Neuron (in vitro differentiated cells): ENCODE measurements at regions not wholly inside any gene's neighbourhood (a gene's known extent, or its start where the extent isn't known, plus 50 kb on each side); places are given as distances from the start of the nearest gene placed in this dataset.

ENCODE experiments used
- H2AFZ ChIP-seq: one replicate; pipeline ENCODE4 v1.6.1; 2013; ENCODE audit warnings: low read depth, mild to moderate bottlenecking, inconsistent platforms, low read length, moderate library complexity
- H3K27me3 ChIP-seq: one replicate; pipeline ENCODE4 v1.6.1; 2013; ENCODE audit warnings: low read length; ENCODE audit not compliant: insufficient read depth
- H3K36me3 ChIP-seq: one replicate; pipeline ENCODE4 v1.6.1; 2013; ENCODE audit warnings: low read length; ENCODE audit not compliant: insufficient read depth
- H3K4me1 ChIP-seq: one replicate; pipeline ENCODE4 v1.6.1; 2013; ENCODE audit warnings: low read length; ENCODE audit not compliant: insufficient read depth
- H3K4me3 ChIP-seq: 2 replicates; pipeline ENCODE4 v1.5.1; 2013; ENCODE audit warnings: mild to moderate bottlenecking, low read length, moderate library complexity
- H3K9me3 ChIP-seq: one replicate; pipeline ENCODE4 v1.6.1; 2013; ENCODE audit warnings: low read length

GRCh38 chr17:33464669-33465280 lies 171.7 kb upstream of the ASIC2 start:
- no peaks in the 10 kb centered on the region for H3K27me3 ChIP-seq
- no peaks in the 10 kb centered on the region for H3K36me3 ChIP-seq
- H3K9me3 ChIP-seq = no peaks in the 10 kb centered on the region
- no peak overlapping the region for H3K4me3 ChIP-seq
- no peaks in the 10 kb centered on the region for H3K4me1 ChIP-seq
- no peak overlapping the region for H2AFZ ChIP-seq

GRCh38 chr17:33469421-33469820 lies 176.3 kb upstream of the ASIC2 start:
- no peaks in the 10 kb centered on the region for H3K27me3 ChIP-seq
- no peaks in the 10 kb centered on the region for H3K4me1 ChIP-seq
- no peaks in the 10 kb centered on the region for H3K36me3 ChIP-seq
- H2AFZ ChIP-seq = no peak overlapping the region
- no peaks in the 10 kb centered on the region for H3K9me3 ChIP-seq
- no peak overlapping the region for H3K4me3 ChIP-seq

GRCh38 chr17:33469911-33470310 lies 176.8 kb upstream of the ASIC2 start:
- Histone ChIP-seq H2AFZ (no peak overlapping the region), H3K36me3 (no peaks in the 10 kb centered on the region), H3K4me3 (no peak overlapping the region), H3K9me3 (no peaks in the 10 kb centered on the region), H3K27me3 (no peaks in the 10 kb centered on the region), H3K4me1 (no peaks in the 10 kb centered on the region)

- Histone ChIP-seq H3K9me3 (no peaks in the 10 kb centered on the region), H3K4me1 (no peaks in the 10 kb centered on the region), H2AFZ (no peak overlapping the region), H3K4me3 (no peak overlapping the region), H3K36me3 (no peaks in the 10 kb centered on the region), H3K27me3 (no peaks in the 10 kb centered on the region)
Observed at GRCh38 chr17:33473061-33473460, 180.0 kb upstream of the ASIC2 start.

GRCh38 chr17:33474789-33475188 lies 181.7 kb upstream of the ASIC2 start:
- Histone ChIP-seq H3K36me3 (no peaks in the 10 kb centered on the region), H3K27me3 (no peaks in the 10 kb centered on the region), H3K4me3 (no peak overlapping the region), H3K4me1 (no peaks in the 10 kb centered on the region), H2AFZ (no peak overlapping the region), H3K9me3 (no peaks in the 10 kb centered on the region)

GRCh38 chr17:33475594-33475993 lies 182.5 kb upstream of the ASIC2 start:
- Histone ChIP-seq H3K9me3 (no peaks in the 10 kb centered on the region), H3K27me3 (no peaks in the 10 kb centered on the region), H2AFZ (no peak overlapping the region), H3K36me3 (no peaks in the 10 kb centered on the region), H3K4me1 (no peaks in the 10 kb centered on the region), H3K4me3 (no peak overlapping the region)

- Histone ChIP-seq H3K4me1 (no peaks in the 10 kb centered on the region), H2AFZ (no peak overlapping the region), H3K9me3 (no peaks in the 10 kb centered on the region)
Observed at GRCh38 chr17:33481652-33482051, 188.6 kb upstream of the ASIC2 start.

GRCh38 chr17:33482636-33483035 lies 189.5 kb upstream of the ASIC2 start:
- Histone ChIP-seq H3K27me3 (no peaks in the 10 kb centered on the region), H3K4me3 (no peak overlapping the region), H3K36me3 (no peaks in the 10 kb centered on the region), H2AFZ (no peak overlapping the region), H3K4me1 (no peaks in the 10 kb centered on the region), H3K9me3 (no peaks in the 10 kb centered on the region)

More at GRCh38 chr17:33481652-33482051, 188.6 kb upstream of the ASIC2 start:
- Histone ChIP-seq H3K27me3 (no peaks in the 10 kb centered on the region), H3K36me3 (no peaks in the 10 kb centered on the region), H3K4me3 (no peak overlapping the region)

GRCh38 chr17:33484559-33484958 lies 191.5 kb upstream of the ASIC2 start:
- Histone ChIP-seq H3K4me3 (no peak overlapping the region), H3K27me3 (no peaks in the 10 kb centered on the region), H3K4me1 (no peaks in the 10 kb centered on the region), H3K9me3 (no peaks in the 10 kb centered on the region), H3K36me3 (no peaks in the 10 kb centered on the region), H2AFZ (no peak overlapping the region)

- Histone ChIP-seq H3K9me3 (no peaks in the 10 kb centered on the region), H3K4me3 (no peak overlapping the region), H3K27me3 (no peaks in the 10 kb centered on the region), H2AFZ (no peak overlapping the region), H3K4me1 (no peaks in the 10 kb centered on the region), H3K36me3 (no peaks in the 10 kb centered on the region)
Observed at GRCh38 chr17:33486135-33486885, 193.2 kb upstream of the ASIC2 start.

GRCh38 chr17:33487187-33487879 lies 194.2 kb upstream of the ASIC2 start:
- H3K4me1 ChIP-seq = no peaks in the 10 kb centered on the region
- no peak overlapping the region for H3K4me3 ChIP-seq
- H3K27me3 ChIP-seq = no peaks in the 10 kb centered on the region
- H3K9me3 ChIP-seq = no peaks in the 10 kb centered on the region
- no peaks in the 10 kb centered on the region for H3K36me3 ChIP-seq
- H2AFZ ChIP-seq = no peak overlapping the region

GRCh38 chr17:33491871-33492481 lies 198.9 kb upstream of the ASIC2 start:
- no peaks in the 10 kb centered on the region for H3K9me3 ChIP-seq
- no peak overlapping the region for H3K4me3 ChIP-seq
- no peaks in the 10 kb centered on the region for H3K36me3 ChIP-seq
- no peak overlapping the region for H2AFZ ChIP-seq
- no peaks in the 10 kb centered on the region for H3K27me3 ChIP-seq
- H3K4me1 ChIP-seq = no peaks in the 10 kb centered on the region

GRCh38 chr17:33492731-33493265 lies 199.7 kb upstream of the ASIC2 start:
- H2AFZ ChIP-seq = no peak overlapping the region
- H3K4me3 ChIP-seq = no peak overlapping the region
- no peaks in the 10 kb centered on the region for H3K27me3 ChIP-seq
- H3K4me1 ChIP-seq = no peaks in the 10 kb centered on the region
- H3K9me3 ChIP-seq = no peaks in the 10 kb centered on the region
- no peaks in the 10 kb centered on the region for H3K36me3 ChIP-seq
